ENCODE measurements at regions not wholly inside any gene's neighbourhood (a gene's known extent, or its start where the extent isn't known, plus 50 kb on each side); places are given as distances from the start of the nearest gene placed in this dataset.
"Not testable (repeated sequence)": the region's sequence is repeated elsewhere in the genome, so short reads cannot be mapped to it uniquely, and the experiment has no call there.

- DNase-seq; ATAC-seq; H3K9me3 ChIP-seq; intact Hi-C loops (cut with DNase I); H3K4me1 ChIP-seq; H3K4me3 ChIP-seq; H3K27me3 ChIP-seq (ENCODE audit: low read depth); H3K36me3 ChIP-seq; H3K27ac ChIP-seq: not testable (repeated sequence)
Observed at GRCh38 chr3:198143300-198144137, 183.5 kb downstream of the LMLN start.

GRCh38 chr3:198145231-198145784, 185.3 kb downstream of the LMLN start:
- DNase-seq; H3K27me3 ChIP-seq (ENCODE audit: low read depth); H3K9me3 ChIP-seq; H3K27ac ChIP-seq; H3K4me3 ChIP-seq; H3K36me3 ChIP-seq; intact Hi-C loops (cut with DNase I); H3K4me1 ChIP-seq: not testable (repeated sequence)
- ATAC-seq, result peak in 1 of 2 donors; percentile 10

GRCh38 chr3:198146070-198146469, 186.1 kb downstream of the LMLN start:
- H3K27ac ChIP-seq; H3K36me3 ChIP-seq; DNase-seq; H3K27me3 ChIP-seq (ENCODE audit: low read depth); H3K4me3 ChIP-seq; H3K4me1 ChIP-seq; H3K9me3 ChIP-seq; intact Hi-C loops (cut with DNase I): not testable (repeated sequence)
- ATAC-seq, result peak; percentile 9 to 49

- DNase-seq; H3K36me3 ChIP-seq; H3K4me3 ChIP-seq; H3K9me3 ChIP-seq; H3K4me1 ChIP-seq; H3K27ac ChIP-seq; H3K27me3 ChIP-seq (ENCODE audit: low read depth); intact Hi-C loops (cut with DNase I): not testable (repeated sequence)
- ATAC-seq, result peak in 1 of 2 donors; percentile 53
Observed at GRCh38 chr3:198146559-198147164, 186.6 kb downstream of the LMLN start.

- H3K4me3 ChIP-seq; H3K27ac ChIP-seq; ATAC-seq; H3K36me3 ChIP-seq; DNase-seq; H3K9me3 ChIP-seq; intact Hi-C loops (cut with DNase I); H3K4me1 ChIP-seq; H3K27me3 ChIP-seq (ENCODE audit: low read depth): not testable (repeated sequence)
Observed at GRCh38 chr3:198147213-198147612, 187.2 kb downstream of the LMLN start.

- ATAC-seq; DNase-seq; intact Hi-C loops (cut with DNase I); H3K4me1 ChIP-seq; H3K4me3 ChIP-seq; H3K36me3 ChIP-seq; H3K27me3 ChIP-seq (ENCODE audit: low read depth); H3K27ac ChIP-seq; H3K9me3 ChIP-seq: not testable (repeated sequence)
Observed at GRCh38 chr3:198147993-198148392, 188.0 kb downstream of the LMLN start.

- H3K36me3 ChIP-seq; H3K4me1 ChIP-seq; DNase-seq; H3K27me3 ChIP-seq (ENCODE audit: low read depth); H3K4me3 ChIP-seq; H3K9me3 ChIP-seq; intact Hi-C loops (cut with DNase I); H3K27ac ChIP-seq: not testable (repeated sequence)
- peak; percentile 56 to 73 for ATAC-seq
Observed at GRCh38 chr3:198149904-198150303, 189.9 kb downstream of the LMLN start.

- DNase-seq; H3K27ac ChIP-seq; intact Hi-C loops (cut with DNase I); H3K4me1 ChIP-seq; H3K27me3 ChIP-seq (ENCODE audit: low read depth); H3K9me3 ChIP-seq; H3K4me3 ChIP-seq; H3K36me3 ChIP-seq: not testable (repeated sequence)
- peak in 1 of 2 donors; percentile 17 for ATAC-seq
Observed at GRCh38 chr3:198151867-198152266, 191.8 kb downstream of the LMLN start.

- DNase-seq; ATAC-seq; H3K27ac ChIP-seq; H3K4me1 ChIP-seq; H3K36me3 ChIP-seq; H3K27me3 ChIP-seq (ENCODE audit: low read depth); H3K9me3 ChIP-seq; H3K4me3 ChIP-seq; intact Hi-C loops (cut with DNase I): not testable (repeated sequence)
Observed at GRCh38 chr3:198155771-198156170, 195.8 kb downstream of the LMLN start.

- DNase-seq; H3K4me1 ChIP-seq; H3K9me3 ChIP-seq; intact Hi-C loops (cut with DNase I); H3K27me3 ChIP-seq (ENCODE audit: low read depth); H3K4me3 ChIP-seq; H3K27ac ChIP-seq; H3K36me3 ChIP-seq: not testable (repeated sequence)
- ATAC-seq, result peak; percentile 97 to 98
Observed at GRCh38 chr3:198157231-198157868, 197.3 kb downstream of the LMLN start.

- H3K9me3 ChIP-seq; H3K36me3 ChIP-seq; H3K27me3 ChIP-seq (ENCODE audit: low read depth); H3K4me1 ChIP-seq; H3K4me3 ChIP-seq; intact Hi-C loops (cut with DNase I); H3K27ac ChIP-seq; DNase-seq: not testable (repeated sequence)
- peak in 1 of 2 donors; percentile 64 for ATAC-seq
Observed at GRCh38 chr3:198158007-198158406, 198.0 kb downstream of the LMLN start.

All from lower lobe of right lung (tissue), 2 donors.